ENCODE measurements at regions not wholly inside any gene's neighbourhood (a gene's known extent, or its start where the extent isn't known, plus 50 kb on each side); places are given as distances from the start of the nearest gene placed in this dataset.

GRCh38 chr2:125553768-125554167 lies 1102.2 kb upstream of the GYPC start:
- Histone ChIP-seq H3K4me3 (no peak overlapping the region), H3K27me3 (no peaks in the 10 kb centered on the region), H3K9me3 (no peaks in the 10 kb centered on the region), H3K36me3 (no peaks in the 10 kb centered on the region), H3K27ac (no peak overlapping the region), H3K4me1 (no peaks in the 10 kb centered on the region)
- TF ChIP-seq, protein P1, sequence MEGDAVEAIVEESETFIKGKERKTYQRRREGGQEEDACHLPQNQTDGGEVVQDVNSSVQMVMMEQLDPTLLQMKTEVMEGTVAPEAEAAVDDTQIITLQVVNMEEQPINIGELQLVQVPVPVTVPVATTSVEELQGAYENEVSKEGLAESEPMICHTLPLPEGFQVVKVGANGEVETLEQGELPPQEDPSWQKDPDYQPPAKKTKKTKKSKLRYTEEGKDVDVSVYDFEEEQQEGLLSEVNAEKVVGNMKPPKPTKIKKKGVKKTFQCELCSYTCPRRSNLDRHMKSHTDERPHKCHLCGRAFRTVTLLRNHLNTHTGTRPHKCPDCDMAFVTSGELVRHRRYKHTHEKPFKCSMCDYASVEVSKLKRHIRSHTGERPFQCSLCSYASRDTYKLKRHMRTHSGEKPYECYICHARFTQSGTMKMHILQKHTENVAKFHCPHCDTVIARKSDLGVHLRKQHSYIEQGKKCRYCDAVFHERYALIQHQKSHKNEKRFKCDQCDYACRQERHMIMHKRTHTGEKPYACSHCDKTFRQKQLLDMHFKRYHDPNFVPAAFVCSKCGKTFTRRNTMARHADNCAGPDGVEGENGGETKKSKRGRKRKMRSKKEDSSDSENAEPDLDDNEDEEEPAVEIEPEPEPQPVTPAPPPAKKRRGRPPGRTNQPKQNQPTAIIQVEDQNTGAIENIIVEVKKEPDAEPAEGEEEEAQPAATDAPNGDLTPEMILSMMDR (IDR thresholded peaks at IDR 0.05): no peak
- TF ChIP-seq POLR2A (IDR thresholded peaks at IDR 0.05) (no peak), POLR2AphosphoS5 (IDR thresholded peaks at IDR 0.05; ENCODE audit: insufficient read depth in 1 of 2, low read depth in 1 of 2) (no peak)
- no peak for DNase-seq (ENCODE audit: extremely low spot score in 2 of 2)
- intact Hi-C loops (cut with DNase I): no loop called here

- Histone ChIP-seq H3K36me3 (no peaks in the 10 kb centered on the region), H3K27me3 (no peaks in the 10 kb centered on the region), H3K27ac (no peak overlapping the region), H3K4me3 (no peak overlapping the region), H3K4me1 (no peaks in the 10 kb centered on the region), H3K9me3 (no peaks in the 10 kb centered on the region)
- DNase-seq (ENCODE audit: extremely low spot score in 2 of 2): no peak
- TF ChIP-seq, protein P1 (IDR thresholded peaks at IDR 0.05): no peak
- TF ChIP-seq POLR2AphosphoS5 (IDR thresholded peaks at IDR 0.05; ENCODE audit: insufficient read depth in 1 of 2, low read depth in 1 of 2): no peak
- no peak for TF ChIP-seq POLR2A (IDR thresholded peaks at IDR 0.05)
- intact Hi-C loops (cut with DNase I): no loop called here
Measured at GRCh38 chr2:125554956-125555355, 1101.0 kb upstream of the GYPC start.

DNA sequence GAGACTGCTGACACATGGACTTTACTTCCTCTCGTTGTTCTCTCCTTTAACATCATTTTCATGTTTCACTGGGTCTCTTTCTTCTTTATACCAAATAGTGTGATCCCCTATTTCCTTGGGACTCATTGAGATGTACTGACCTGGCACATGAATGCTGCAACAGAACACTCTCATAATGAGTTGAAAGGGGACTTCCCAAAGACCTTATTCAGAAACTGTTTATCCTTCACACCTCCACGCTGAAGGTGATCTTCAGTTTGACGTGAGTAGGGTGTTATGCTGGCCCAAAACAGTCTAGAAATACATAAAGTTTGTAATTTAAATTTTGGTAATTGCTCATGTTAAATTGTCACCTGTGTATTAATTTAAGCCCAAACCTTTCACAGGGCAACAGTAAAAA lies 1096.8 kb upstream of the GYPC start:
- H3K4me1 ChIP-seq: no peaks in the 10 kb centered on the region
- intact Hi-C loops (cut with DNase I): no loop called here
- no peaks in the 10 kb centered on the region for H3K27me3 ChIP-seq
- H3K9me3 ChIP-seq: no peaks in the 10 kb centered on the region
- H3K4me3 ChIP-seq: no peak overlapping the region
- no peak for DNase-seq (ENCODE audit: extremely low spot score in 2 of 2)
- no peak for TF ChIP-seq POLR2AphosphoS5 (IDR thresholded peaks at IDR 0.05; ENCODE audit: insufficient read depth in 1 of 2, low read depth in 1 of 2)
- TF ChIP-seq, protein P1 (IDR thresholded peaks at IDR 0.05): no peak
- TF ChIP-seq POLR2A (IDR thresholded peaks at IDR 0.05): no peak
- no peak overlapping the region for H3K27ac ChIP-seq
- no peaks in the 10 kb centered on the region for H3K36me3 ChIP-seq

- no peaks in the 10 kb centered on the region for H3K36me3 ChIP-seq
- no peak overlapping the region for H3K27ac ChIP-seq
- no peak overlapping the region for H3K4me3 ChIP-seq
- H3K27me3 ChIP-seq: no peaks in the 10 kb centered on the region
- DNase-seq (ENCODE audit: extremely low spot score in 2 of 2): no peak
- intact Hi-C loops (cut with DNase I): no loop called here
- TF ChIP-seq POLR2AphosphoS5 (IDR thresholded peaks at IDR 0.05; ENCODE audit: insufficient read depth in 1 of 2, low read depth in 1 of 2) (no peak), POLR2A (IDR thresholded peaks at IDR 0.05) (no peak)
- TF ChIP-seq, protein P1 (IDR thresholded peaks at IDR 0.05): no peak
- H3K4me1 ChIP-seq: no peaks in the 10 kb centered on the region
- no peaks in the 10 kb centered on the region for H3K9me3 ChIP-seq
Measured at GRCh38 chr2:125560855-125561254, 1095.1 kb upstream of the GYPC start.

- Histone ChIP-seq H3K27me3 (no peaks in the 10 kb centered on the region), H3K4me3 (no peak overlapping the region), H3K9me3 (no peaks in the 10 kb centered on the region), H3K27ac (no peak overlapping the region), H3K36me3 (no peaks in the 10 kb centered on the region), H3K4me1 (no peaks in the 10 kb centered on the region)
- no peak for DNase-seq (ENCODE audit: extremely low spot score in 2 of 2)
- intact Hi-C loops (cut with DNase I): no loop called here
- TF ChIP-seq POLR2A (IDR thresholded peaks at IDR 0.05): no peak
- TF ChIP-seq, protein P1 (IDR thresholded peaks at IDR 0.05): no peak
- TF ChIP-seq POLR2AphosphoS5 (IDR thresholded peaks at IDR 0.05; ENCODE audit: insufficient read depth in 1 of 2, low read depth in 1 of 2): no peak
Measured at GRCh38 chr2:125561302-125561701, 1094.7 kb upstream of the GYPC start.
